Effector memory CD8-positive, alpha-beta T cell (primary cell): ENCODE measurements at regions not wholly inside any gene's neighbourhood (a gene's known extent, or its start where the extent isn't known, plus 50 kb on each side); places are given as distances from the start of the nearest gene placed in this dataset.

ENCODE experiments used
- ATAC-seq: fragments of 150-1000 bp; cut with Tn5 transposase; replicated peaks from 2 replicates; pipeline ENCODE4 v1.10.0; 2021; ENCODE audit warnings: mild to moderate bottlenecking, moderate library complexity
- DNase-seq, 3 experiments: peaks; one replicate each; pipeline ENCODE4 v3.0.0; 2021
- H3K27ac Mint-ChIP-seq, 2 donors: one replicate each; pipeline ENCODE4 v1.8.0; 2022; ENCODE audit warnings: mild to moderate bottlenecking in 2 of 2, mixed read lengths in 2 of 2, moderate library complexity in 2 of 2
- H3K27me3 Mint-ChIP-seq, 2 donors: one replicate each; pipeline ENCODE4 v1.8.0; 2022; ENCODE audit warnings: mixed read lengths in 2 of 2
- H3K36me3 Mint-ChIP-seq: one replicate; pipeline ENCODE4 v1.8.0; 2022; ENCODE audit warnings: mild to moderate bottlenecking, moderate library complexity, mixed read lengths; ENCODE audit not compliant: insufficient read depth
- H3K4me1 Mint-ChIP-seq, 2 donors: one replicate each; pipeline ENCODE4 v1.8.0; 2022; ENCODE audit warnings: low read depth in 2 of 2, mixed read lengths in 2 of 2
- H3K4me3 Mint-ChIP-seq, 2 donors: one replicate each; pipeline ENCODE4 v1.8.0; 2022; ENCODE audit warnings: mild to moderate bottlenecking in 2 of 2, mixed read lengths in 2 of 2, moderate library complexity in 2 of 2
- H3K9me3 Mint-ChIP-seq, 2 donors: one replicate each; pipeline ENCODE4 v1.8.0; 2022; ENCODE audit warnings: mixed read lengths in 2 of 2

DNA sequence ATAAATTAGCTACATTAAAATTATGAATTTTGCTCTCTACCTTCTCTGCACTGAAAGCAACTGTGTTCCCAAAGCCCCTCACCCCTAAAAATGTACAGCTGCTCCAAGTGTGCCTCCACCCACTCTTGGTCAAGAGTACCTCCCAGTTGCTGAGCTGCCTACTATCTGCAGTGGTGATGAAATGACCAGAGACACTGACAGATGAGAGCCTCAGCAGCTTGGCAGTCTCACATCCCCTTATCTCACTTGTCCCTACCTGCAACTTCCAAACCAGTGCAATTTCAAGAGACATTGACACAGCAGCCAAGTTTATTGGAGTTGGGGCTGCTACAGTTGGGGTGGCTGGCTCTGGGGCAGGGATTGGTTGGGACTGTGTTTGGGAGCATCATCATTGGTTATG lies 52.2 kb upstream of the COL6A5 start:
- ATAC-seq (no peak), DNase-seq (no peak)
- no peaks in the 10 kb centered on the region for H3K4me1 Mint-ChIP-seq
- no peak overlapping the region for H3K27ac Mint-ChIP-seq
- H3K4me3 Mint-ChIP-seq = no peak overlapping the region
- H3K27me3 Mint-ChIP-seq = peaks cover 29 to 38% of the 10 kb centered on the region in 2 donors
- H3K9me3 Mint-ChIP-seq = peaks cover 0 to 4% of the 10 kb centered on the region in 2 donors
- peaks cover 4% of the 10 kb centered on the region for H3K36me3 Mint-ChIP-seq
